NCI-H1092 (cell line): ENCODE measurements at regions not wholly inside any gene's neighbourhood (a gene's known extent, or its start where the extent isn't known, plus 50 kb on each side); places are given as distances from the start of the nearest gene placed in this dataset.

Source experiments
- DNase-seq: peaks from one replicate; lab custom pipeline; 2025; lab: John Stamatoyannopoulos, UW

GRCh38 chr6:11296449-11297375, 64.2 kb upstream of the NEDD9 start:
- DNase-seq: no peak

- no peak for DNase-seq
Measured at GRCh38 chr6:11295969-11296368, 63.5 kb upstream of the NEDD9 start.

GRCh38 chr6:11294228-11294627, 61.8 kb upstream of the NEDD9 start:
- no peak for DNase-seq

DNA sequence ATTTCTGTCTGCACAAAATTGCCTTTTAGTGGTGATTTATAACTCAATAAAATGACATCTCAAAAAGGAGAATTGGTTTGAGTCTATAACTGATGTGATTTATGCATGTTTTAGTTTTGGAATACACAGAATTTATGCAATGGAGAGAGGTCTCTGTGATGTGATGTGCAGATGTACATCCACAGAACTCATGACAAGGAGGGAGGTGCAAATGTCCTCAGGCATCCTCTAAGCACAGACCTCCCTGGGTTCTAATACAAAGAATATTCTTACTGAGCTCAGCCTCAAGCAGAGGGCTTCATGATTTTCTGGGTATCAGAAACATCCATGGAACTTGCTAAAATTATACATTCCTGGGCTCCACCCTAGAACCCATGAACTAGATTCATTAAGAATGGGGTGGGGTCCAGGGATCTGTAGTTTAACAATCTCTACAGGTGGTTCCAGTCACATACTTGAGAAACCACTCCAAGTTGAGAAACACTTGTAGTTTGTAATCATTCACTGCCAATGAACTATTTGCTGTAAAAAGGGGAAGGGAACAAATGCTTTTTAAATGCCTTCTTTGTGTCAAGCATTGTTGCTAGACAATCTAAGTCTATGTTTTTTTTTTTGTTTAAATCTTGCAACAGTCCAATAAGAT, 60.2 kb upstream of the NEDD9 start:
- no peak for DNase-seq

DNA sequence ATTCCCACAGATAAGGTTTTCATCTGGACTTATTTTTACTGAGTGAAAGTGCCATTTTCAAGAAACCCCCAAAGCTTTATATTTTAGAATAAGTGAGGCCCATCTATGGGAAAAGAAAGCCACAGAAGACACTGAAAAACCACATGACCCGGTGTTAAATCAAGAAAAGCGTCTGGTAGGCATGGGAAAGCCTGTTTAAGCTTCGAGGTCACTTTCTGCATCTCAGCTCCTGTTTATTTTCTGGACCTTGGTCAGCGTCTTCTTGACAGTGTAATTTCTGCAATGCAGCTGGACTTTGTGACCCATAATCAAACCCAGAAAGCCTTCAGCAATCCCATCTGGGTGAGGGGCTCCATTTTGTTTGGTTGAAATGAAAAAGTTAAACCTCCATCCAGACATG, 59.6 kb upstream of the NEDD9 start:
- DNase-seq: no peak

DNA sequence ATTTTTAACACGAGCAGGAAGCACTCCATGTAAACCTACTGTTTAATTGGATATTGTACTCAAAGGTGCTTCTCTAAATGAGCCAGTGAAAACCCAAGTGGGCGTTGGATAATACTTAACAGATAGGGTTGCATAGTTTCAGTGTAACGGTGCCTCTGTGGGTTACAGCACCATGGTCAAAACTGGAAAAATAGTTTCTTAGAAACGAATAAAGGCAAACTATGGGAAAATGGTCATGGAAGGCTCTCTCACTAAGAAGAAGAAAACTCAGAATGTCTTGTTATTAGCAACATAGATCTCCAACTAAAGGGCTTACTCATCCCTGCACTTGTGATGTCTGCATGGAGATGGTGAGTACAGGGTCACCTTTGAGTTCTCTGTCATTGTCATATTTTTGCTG, 59.1 kb upstream of the NEDD9 start:
- no peak for DNase-seq

DNA sequence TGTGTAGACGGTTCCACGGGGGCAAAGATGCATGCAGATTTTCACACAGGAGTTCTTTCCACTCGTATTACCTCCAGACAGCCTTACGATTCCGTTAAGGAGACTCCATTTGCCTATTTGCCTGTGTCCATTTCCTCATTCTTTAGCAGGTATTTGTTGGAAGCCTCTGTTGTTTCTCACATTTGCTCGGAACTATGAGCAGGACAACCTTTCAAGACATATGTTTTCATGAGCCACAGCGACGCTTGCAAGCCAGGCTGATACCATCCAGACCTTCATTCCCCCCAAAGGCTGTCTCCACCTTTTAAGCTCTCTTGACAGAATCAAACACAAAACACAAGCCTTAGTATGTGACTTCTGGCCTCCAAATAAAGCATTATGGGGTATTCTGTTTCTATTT, 57.6 kb upstream of the NEDD9 start:
- no peak for DNase-seq

DNA sequence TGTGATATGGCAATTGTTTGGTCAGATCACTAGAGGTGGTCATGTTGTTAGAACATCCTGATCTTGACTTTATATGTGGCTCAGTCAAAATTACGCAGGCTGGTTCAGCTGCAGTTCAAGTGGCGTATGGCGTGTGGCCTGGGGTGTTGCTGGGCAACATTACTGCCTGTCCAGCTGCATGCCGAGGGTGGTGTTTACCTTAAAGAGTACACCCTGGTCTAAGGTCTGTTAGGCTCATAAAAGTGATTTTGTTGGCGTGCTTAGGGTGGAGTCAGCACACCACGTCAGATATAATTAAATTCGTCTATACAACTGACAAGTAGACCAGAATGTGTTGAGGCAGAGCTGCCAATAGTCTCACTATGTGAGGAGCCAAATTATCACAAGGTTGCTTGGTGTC, 55.6 kb upstream of the NEDD9 start:
- DNase-seq: peak; percentile 16

GRCh38 chr6:11284996-11285395, 52.5 kb upstream of the NEDD9 start:
- DNase-seq: no peak

DNA sequence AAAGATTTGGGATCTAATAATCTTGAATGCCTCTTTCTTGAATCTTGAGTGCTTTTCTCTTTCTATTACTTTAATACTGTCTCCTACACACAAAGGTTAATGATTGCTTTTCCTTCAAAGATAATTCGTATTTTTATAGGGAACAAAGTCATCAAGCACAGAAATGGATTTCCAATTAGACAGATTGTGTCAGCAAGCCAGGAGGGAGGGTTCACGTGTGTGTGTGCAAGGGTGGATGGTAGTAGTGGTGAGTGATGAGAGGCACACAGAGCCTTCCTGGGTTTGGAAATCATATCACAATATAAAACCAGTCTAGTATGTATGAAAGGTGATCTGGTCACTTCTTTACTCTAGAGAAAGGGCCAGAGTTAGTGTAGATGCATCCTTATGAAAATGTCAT, 51.2 kb upstream of the NEDD9 start:
- no peak for DNase-seq

DNA sequence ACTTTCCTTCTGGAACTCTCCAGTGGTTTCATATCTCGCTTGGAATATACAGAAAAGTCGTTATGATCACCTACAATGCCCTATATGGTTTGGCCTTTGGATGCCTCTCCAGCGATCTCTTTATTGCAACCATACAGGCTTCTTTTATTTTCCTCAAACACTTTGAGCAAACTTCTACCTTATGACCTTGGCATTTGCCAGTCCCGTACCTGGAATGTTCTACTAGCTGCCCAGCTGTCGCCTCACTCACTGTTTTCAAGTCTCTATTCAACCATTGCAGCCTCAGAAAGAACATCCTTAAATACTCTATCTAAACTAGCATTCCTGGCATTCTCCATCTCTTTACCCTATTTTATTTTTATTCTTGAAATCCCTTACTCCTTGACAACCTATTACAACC, 50.4 kb upstream of the NEDD9 start:
- no peak for DNase-seq
